Gastrocnemius medialis (tissue), 4 donors: ENCODE measurements at regions not wholly inside any gene's neighbourhood (a gene's known extent, or its start where the extent isn't known, plus 50 kb on each side); places are given as distances from the start of the nearest gene placed in this dataset.

Experiments used
- ATAC-seq, 2 donors: fragments of 150-250 bp; one replicate each; pipeline ENCODE4 v1.9.1; 2016
- DNase-seq, 2 donors: peaks; one replicate each; pipeline ENCODE4 v3.0.0-alpha.2; 2019
- H3K27ac ChIP-seq, 4 donors: fragments of 200-600 bp; sonication (generic); 1 replicate in 1 of 4; 2 replicates in 3 of 4; pipeline ENCODE4 v1.5.1; 2016 to 2018; ENCODE audit warnings: mild to moderate bottlenecking in 2 of 4, moderate library complexity in 1 of 4
- H3K27me3 ChIP-seq, 3 donors: fragments of 200-600 bp; sonication (generic) in 2 of 3; 1 replicate in 1 of 3; 2 replicates in 2 of 3; pipeline versions ENCODE4 v1.5.1 to v1.6.0; 2016 to 2019; ENCODE audit warnings: mild to moderate bottlenecking in 1 of 3, moderate library complexity in 1 of 3
- H3K36me3 ChIP-seq, 2 donors: fragments of 200-600 bp; sonication (generic) in 1 of 2; one replicate each; pipeline ENCODE4 v1.5.1; 2017 to 2018
- H3K4me1 ChIP-seq, 2 donors: fragments of 200-600 bp; sonication (generic) in 1 of 2; one replicate each; pipeline ENCODE4 v1.5.1; 2016 to 2017; ENCODE audit warnings: mild to moderate bottlenecking in 2 of 2
- H3K4me3 ChIP-seq, 4 donors: fragments of 200-600 bp; sonication (generic) in 3 of 4; 1 replicate in 1 of 4; 2 replicates in 3 of 4; pipeline ENCODE4 v1.5.1; 2016 to 2019; ENCODE audit warnings: mild to moderate bottlenecking in 2 of 4
- H3K9me3 ChIP-seq, 3 donors: fragments of 200-600 bp; sonication (generic) in 2 of 3; 1 replicate in 1 of 3; 2 replicates in 2 of 3; pipeline ENCODE4 v1.5.1; 2016 to 2019
- CTCF ChIP-seq, 5 experiments: fragments of 450-650 bp in 3 of 5; fragments of 200-600 bp in 2 of 5; sonication (generic) in 2 of 5; IDR thresholded peaks in 4 of 5; conservative IDR thresholded peaks in 1 of 5; 1 replicate in 4 of 5; 2 replicates in 1 of 5; pipeline ENCODE4 v1.5.1; 2016 to 2019; ENCODE audit warnings: antibody characterized with exemption in 5 of 5, mild to moderate bottlenecking in 3 of 5, moderate library complexity in 3 of 5
- POLR2A ChIP-seq, 2 donors: fragments of 450-650 bp; IDR thresholded peaks; one replicate each; pipeline ENCODE4 v1.6.1; 2017; ENCODE audit warnings: antibody characterized with exemption in 2 of 2, mild to moderate bottlenecking in 2 of 2, moderate library complexity in 2 of 2
- in situ Hi-C, 4 donors: fragments of 200-750 bp; cut with MboI; loops; one replicate each; pipeline versions ENCODE4 v1.15.0 to v1.8.0; 2017; ENCODE audit warnings: low sequenced_read_pairs in 4 of 4
- intact Hi-C: fragments of 100-400 bp; cut with DNase I; formaldehyde crosslinking; loops from one replicate; pipeline ENCODE4 v1.15.1; 2023; ENCODE audit warnings: low total_unique reads

GRCh38 chr3:89803711-89804110, 696.3 kb downstream of the EPHA3 start:
- intact Hi-C loops (no loop called here), in situ Hi-C loops (no loop called here)
- H3K27ac ChIP-seq = no peak overlapping the region
- no peaks in the 10 kb centered on the region for H3K27me3 ChIP-seq
- no peaks in the 10 kb centered on the region for H3K9me3 ChIP-seq
- no peaks in the 10 kb centered on the region for H3K36me3 ChIP-seq
- DNase-seq (no peak), ATAC-seq (no peak)
- H3K4me1 ChIP-seq = no peaks in the 10 kb centered on the region
- no peak for TF ChIP-seq POLR2A (IDR thresholded peaks at IDR 0.05)
- TF ChIP-seq CTCF (IDR thresholded peaks at IDR 0.05 in 4 of 5, conservative IDR thresholded peaks at IDR 0.05 in 1 of 5) = no peak
- H3K4me3 ChIP-seq = no peak overlapping the region

GRCh38 chr3:89806166-89806565, 698.7 kb downstream of the EPHA3 start:
- intact Hi-C loops (no loop called here), in situ Hi-C loops (no loop called here)
- Histone ChIP-seq H3K4me3 (no peak overlapping the region), H3K27ac (no peak overlapping the region), H3K36me3 (no peaks in the 10 kb centered on the region), H3K27me3 (no peaks in the 10 kb centered on the region), H3K4me1 (no peaks in the 10 kb centered on the region), H3K9me3 (no peaks in the 10 kb centered on the region)
- TF ChIP-seq CTCF (IDR thresholded peaks at IDR 0.05 in 4 of 5, conservative IDR thresholded peaks at IDR 0.05 in 1 of 5) (no peak), POLR2A (IDR thresholded peaks at IDR 0.05) (no peak)
- ATAC-seq (no peak), DNase-seq (no peak)

GRCh38 chr3:89808680-89809197, 701.3 kb downstream of the EPHA3 start:
- ATAC-seq (no peak), DNase-seq (no peak)
- H3K27ac ChIP-seq = no peak overlapping the region
- intact Hi-C loops (no loop called here), in situ Hi-C loops (no loop called here)
- H3K4me1 ChIP-seq = no peaks in the 10 kb centered on the region
- no peaks in the 10 kb centered on the region for H3K36me3 ChIP-seq
- no peaks in the 10 kb centered on the region for H3K9me3 ChIP-seq
- H3K4me3 ChIP-seq = no peak overlapping the region
- no peaks in the 10 kb centered on the region for H3K27me3 ChIP-seq
- TF ChIP-seq CTCF (IDR thresholded peaks at IDR 0.05 in 4 of 5, conservative IDR thresholded peaks at IDR 0.05 in 1 of 5) (no peak), POLR2A (IDR thresholded peaks at IDR 0.05) (no peak)

- Histone ChIP-seq H3K4me3 (no peak overlapping the region), H3K27ac (no peak overlapping the region), H3K27me3 (no peaks in the 10 kb centered on the region), H3K36me3 (no peaks in the 10 kb centered on the region), H3K4me1 (no peaks in the 10 kb centered on the region), H3K9me3 (no peaks in the 10 kb centered on the region)
- ATAC-seq = no peak
- in situ Hi-C loops (no loop called here), intact Hi-C loops (no loop called here)
- DNase-seq = no peak
- no peak for TF ChIP-seq CTCF (IDR thresholded peaks at IDR 0.05 in 4 of 5, conservative IDR thresholded peaks at IDR 0.05 in 1 of 5)
- no peak for TF ChIP-seq POLR2A (IDR thresholded peaks at IDR 0.05)
These were observed 706.1 kb downstream of the EPHA3 start for GRCh38 chr3:89813500-89813899.

- no peaks in the 10 kb centered on the region for H3K4me1 ChIP-seq
- no peaks in the 10 kb centered on the region for H3K9me3 ChIP-seq
- no peaks in the 10 kb centered on the region for H3K27me3 ChIP-seq
- no peak for TF ChIP-seq POLR2A (IDR thresholded peaks at IDR 0.05)
- TF ChIP-seq CTCF (IDR thresholded peaks at IDR 0.05 in 4 of 5, conservative IDR thresholded peaks at IDR 0.05 in 1 of 5) = no peak
- DNase-seq (no peak), ATAC-seq (no peak)
- in situ Hi-C loops = no loop called here
- H3K36me3 ChIP-seq = no peaks in the 10 kb centered on the region
- H3K4me3 ChIP-seq = no peak overlapping the region
- H3K27ac ChIP-seq = no peak overlapping the region
- intact Hi-C loops = no loop called here
These were observed 733.6 kb downstream of the EPHA3 start for GRCh38 chr3:89841041-89841440.
